Glomerular endothelial cell (primary cell): ENCODE measurements at regions not wholly inside any gene's neighbourhood (a gene's known extent, or its start where the extent isn't known, plus 50 kb on each side); places are given as distances from the start of the nearest gene placed in this dataset.

Experiments used
- DNase-seq: peaks from one replicate; pipeline ENCODE4 v3.0.0-alpha.2; 2011; ENCODE audit warnings: low read depth, low spot score; ENCODE audit errors: extremely low read depth

GRCh38 chr7:82567841-82568240 lies 124.3 kb upstream of the CACNA2D1 start:
- no peak for DNase-seq

- no peak for DNase-seq
Observed at GRCh38 chr7:82567356-82567755, 123.8 kb upstream of the CACNA2D1 start.

GRCh38 chr7:82566752-82567151 lies 123.2 kb upstream of the CACNA2D1 start:
- no peak for DNase-seq

- no peak for DNase-seq
Observed at GRCh38 chr7:82562716-82563404, 119.3 kb upstream of the CACNA2D1 start.

- no peak for DNase-seq
Observed at GRCh38 chr7:82559193-82559805, 115.7 kb upstream of the CACNA2D1 start.

GRCh38 chr7:82549616-82550285 lies 106.2 kb upstream of the CACNA2D1 start:
- DNase-seq, result no peak

GRCh38 chr7:82548141-82548688 lies 104.6 kb upstream of the CACNA2D1 start:
- no peak for DNase-seq

- DNase-seq, result peak; percentile 27
Observed at GRCh38 chr7:82542665-82543064, 99.1 kb upstream of the CACNA2D1 start.

GRCh38 chr7:82539969-82540368 lies 96.4 kb upstream of the CACNA2D1 start:
- no peak for DNase-seq

- no peak for DNase-seq
Observed at GRCh38 chr7:82534684-82535083, 91.1 kb upstream of the CACNA2D1 start.

GRCh38 chr7:82530361-82530760 lies 86.8 kb upstream of the CACNA2D1 start:
- no peak for DNase-seq

GRCh38 chr7:82528577-82529310 lies 85.2 kb upstream of the CACNA2D1 start:
- DNase-seq, result no peak

GRCh38 chr7:82527851-82528250 lies 84.3 kb upstream of the CACNA2D1 start:
- no peak for DNase-seq

GRCh38 chr7:82521906-82522445 lies 78.4 kb upstream of the CACNA2D1 start:
- no peak for DNase-seq

- DNase-seq, result no peak
Observed at GRCh38 chr7:82517050-82517449, 73.5 kb upstream of the CACNA2D1 start.

GRCh38 chr7:82511542-82511941 lies 68.0 kb upstream of the CACNA2D1 start:
- DNase-seq, result no peak

GRCh38 chr7:82507976-82508677 lies 64.5 kb upstream of the CACNA2D1 start:
- DNase-seq, result no peak

GRCh38 chr7:82507365-82507975 lies 63.9 kb upstream of the CACNA2D1 start:
- DNase-seq, result no peak

GRCh38 chr7:82506702-82507101 lies 63.1 kb upstream of the CACNA2D1 start:
- no peak for DNase-seq

- no peak for DNase-seq
Observed at GRCh38 chr7:82506208-82506607, 62.6 kb upstream of the CACNA2D1 start.
